GM13976 (cell line): ENCODE measurements at regions not wholly inside any gene's neighbourhood (a gene's known extent, or its start where the extent isn't known, plus 50 kb on each side); places are given as distances from the start of the nearest gene placed in this dataset.

ENCODE experiments used
- DNase-seq: peaks from one replicate; pipeline ENCODE4 v3.0.0; 2012; ENCODE audit warnings: low spot score
- in situ Hi-C: fragments of 300-500 bp; cut with MboI; formaldehyde crosslinking; loops from one replicate; pipeline ENCODE4 v1.12.0; 2022; ENCODE audit warnings: low sequenced_read_pairs, mixed read lengths, inconsistent platforms; ENCODE audit not compliant: unreplicated experiment
- TF ChIP-seq, protein P1 (sequence below): IDR thresholded peaks from 2 replicates; pipeline ENCODE4 v1.5.1; 2012; ENCODE audit warnings: borderline replicate concordance, mild to moderate bottlenecking; ENCODE audit not compliant: insufficient read depth; ENCODE audit errors: extremely low read depth, missing control alignments, control extremely low read depth

- TF ChIP-seq, protein P1, sequence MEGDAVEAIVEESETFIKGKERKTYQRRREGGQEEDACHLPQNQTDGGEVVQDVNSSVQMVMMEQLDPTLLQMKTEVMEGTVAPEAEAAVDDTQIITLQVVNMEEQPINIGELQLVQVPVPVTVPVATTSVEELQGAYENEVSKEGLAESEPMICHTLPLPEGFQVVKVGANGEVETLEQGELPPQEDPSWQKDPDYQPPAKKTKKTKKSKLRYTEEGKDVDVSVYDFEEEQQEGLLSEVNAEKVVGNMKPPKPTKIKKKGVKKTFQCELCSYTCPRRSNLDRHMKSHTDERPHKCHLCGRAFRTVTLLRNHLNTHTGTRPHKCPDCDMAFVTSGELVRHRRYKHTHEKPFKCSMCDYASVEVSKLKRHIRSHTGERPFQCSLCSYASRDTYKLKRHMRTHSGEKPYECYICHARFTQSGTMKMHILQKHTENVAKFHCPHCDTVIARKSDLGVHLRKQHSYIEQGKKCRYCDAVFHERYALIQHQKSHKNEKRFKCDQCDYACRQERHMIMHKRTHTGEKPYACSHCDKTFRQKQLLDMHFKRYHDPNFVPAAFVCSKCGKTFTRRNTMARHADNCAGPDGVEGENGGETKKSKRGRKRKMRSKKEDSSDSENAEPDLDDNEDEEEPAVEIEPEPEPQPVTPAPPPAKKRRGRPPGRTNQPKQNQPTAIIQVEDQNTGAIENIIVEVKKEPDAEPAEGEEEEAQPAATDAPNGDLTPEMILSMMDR: no peak
- in situ Hi-C loops: no loop called here
- peak; percentile 24 for DNase-seq
Measured at GRCh38 chr3:156606729-156607128, 51.8 kb upstream of the SSR3 start.

DNA sequence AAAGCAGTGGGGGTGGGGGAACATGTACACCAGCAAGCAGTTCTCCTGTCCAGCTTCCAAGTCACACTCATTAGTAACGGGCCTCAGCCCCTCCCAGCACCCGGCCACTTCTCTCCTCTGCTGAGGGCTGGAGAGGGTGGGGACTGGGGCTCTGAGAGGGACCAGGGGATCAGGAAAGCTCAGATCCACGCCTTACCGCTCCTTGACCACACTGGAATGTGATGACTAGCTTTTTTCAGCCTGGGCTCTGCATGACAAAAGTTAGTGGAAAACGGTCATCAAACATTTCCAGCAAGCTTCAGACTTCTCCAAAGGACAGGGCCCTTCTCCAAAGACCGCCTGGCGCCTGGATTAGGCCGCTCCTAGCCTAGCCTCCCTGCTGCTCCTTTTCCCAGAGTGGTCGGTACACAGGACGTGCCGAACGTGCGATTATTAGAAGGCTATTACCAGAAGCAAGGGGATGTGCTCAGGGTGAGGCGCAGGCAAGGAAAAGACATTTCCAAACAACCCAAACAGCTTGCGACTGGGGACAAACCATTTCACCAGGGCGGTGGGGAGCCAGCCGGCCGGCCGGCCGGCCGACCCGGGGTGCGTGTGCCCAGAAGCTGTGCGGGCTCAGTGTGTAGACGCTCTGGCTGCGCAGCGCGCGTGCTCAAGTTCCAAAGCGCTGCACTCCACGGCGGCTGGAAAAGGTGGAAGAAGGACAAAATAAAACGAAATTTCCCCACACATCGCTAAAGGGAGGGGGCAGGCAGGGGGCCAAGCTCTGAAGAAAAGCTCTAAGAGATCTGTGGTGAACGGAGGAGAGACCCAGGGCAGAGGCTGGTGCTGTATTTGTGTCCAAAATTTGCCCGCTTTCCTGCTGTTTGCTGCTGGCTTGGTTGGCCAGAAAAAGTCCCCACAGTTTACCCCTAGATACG, 51.0 kb upstream of the SSR3 start:
- peak; percentile 30 for DNase-seq
- TF ChIP-seq, protein P1: no peak
- in situ Hi-C loops: no loop called here

DNA sequence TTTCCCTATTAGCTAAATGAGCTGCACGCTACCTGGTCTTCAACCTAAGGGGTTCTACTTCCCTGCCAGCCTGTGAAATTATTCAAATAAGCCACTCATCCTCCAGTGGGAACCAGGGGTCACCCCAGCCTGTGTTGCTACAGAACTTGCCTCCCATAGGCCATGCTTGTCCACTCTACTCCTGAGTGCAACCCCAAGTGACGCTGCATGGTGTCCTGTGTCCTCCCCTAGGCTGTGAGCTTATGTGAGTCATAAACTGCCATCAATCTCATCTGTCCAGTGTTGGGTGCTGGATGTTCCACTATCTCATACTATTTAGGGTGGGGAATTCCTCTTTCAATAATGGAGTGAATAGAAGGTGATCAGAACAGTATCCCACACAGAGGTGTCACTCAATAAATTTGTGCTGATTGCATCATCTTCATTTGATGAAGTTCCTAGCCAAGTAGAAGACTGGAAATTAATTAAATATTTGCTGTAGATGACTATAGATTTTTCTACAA, 49.8 kb upstream of the SSR3 start:
- no peak for DNase-seq
- in situ Hi-C loops: no loop called here
- TF ChIP-seq, protein P1: no peak
